ENCODE measurements at regions not wholly inside any gene's neighbourhood (a gene's known extent, or its start where the extent isn't known, plus 50 kb on each side); places are given as distances from the start of the nearest gene placed in this dataset.

- no peak overlapping the region for H3K27ac ChIP-seq
- H3K4me1 ChIP-seq: no peaks in the 10 kb centered on the region
- no peaks in the 10 kb centered on the region for H3K36me3 ChIP-seq
- TF ChIP-seq CTCF (IDR thresholded peaks at IDR 0.05): no peak
- no peak for TF ChIP-seq POLR2A (IDR thresholded peaks at IDR 0.05)
- TF ChIP-seq EP300 (IDR thresholded peaks at IDR 0.05): no peak
- no peak for TF ChIP-seq POLR2AphosphoS5 (IDR thresholded peaks at IDR 0.05)
- peaks cover 0 to 39% (median 0%) of the 10 kb centered on the region in 3 donors for H3K9me3 ChIP-seq
- H3K4me3 ChIP-seq: no peak overlapping the region
- ATAC-seq: no peak
- no peaks in the 10 kb centered on the region for H3K27me3 ChIP-seq
- 47 to 60% methylated on average over 1 to 5 of the region's 9 CpGs for WGBS, 2 donors (ENCODE audit: low coverage in 1 of 2)
Observed at GRCh38 chr2:167451496-167452289, 563.4 kb downstream of the XIRP2 start.

GRCh38 chr2:167450364-167450763, 562.1 kb downstream of the XIRP2 start:
- TF ChIP-seq CTCF (IDR thresholded peaks at IDR 0.05) (no peak), EP300 (IDR thresholded peaks at IDR 0.05) (no peak), POLR2AphosphoS5 (IDR thresholded peaks at IDR 0.05) (no peak), POLR2A (IDR thresholded peaks at IDR 0.05) (no peak)
- Histone ChIP-seq H3K36me3 (no peaks in the 10 kb centered on the region), H3K9me3 (peaks cover 0 to 52% (median 0%) of the 10 kb centered on the region in 3 donors), H3K4me1 (no peaks in the 10 kb centered on the region), H3K27ac (no peak overlapping the region), H3K4me3 (no peak overlapping the region), H3K27me3 (no peaks in the 10 kb centered on the region)
- ATAC-seq: no peak

GRCh38 chr2:167440382-167440781, 552.1 kb downstream of the XIRP2 start:
- Histone ChIP-seq H3K27me3 (no peaks in the 10 kb centered on the region), H3K4me1 (no peaks in the 10 kb centered on the region), H3K9me3 (no peaks in the 10 kb centered on the region), H3K36me3 (no peaks in the 10 kb centered on the region), H3K4me3 (no peak overlapping the region), H3K27ac (no peak overlapping the region)
- no peak for ATAC-seq
- TF ChIP-seq POLR2AphosphoS5 (IDR thresholded peaks at IDR 0.05) (no peak), EP300 (IDR thresholded peaks at IDR 0.05) (no peak), CTCF (IDR thresholded peaks at IDR 0.05) (no peak), POLR2A (IDR thresholded peaks at IDR 0.05) (no peak)

- Histone ChIP-seq H3K9me3 (no peaks in the 10 kb centered on the region), H3K36me3 (no peaks in the 10 kb centered on the region), H3K4me1 (no peaks in the 10 kb centered on the region), H3K27me3 (no peaks in the 10 kb centered on the region), H3K4me3 (no peak overlapping the region), H3K27ac (no peak overlapping the region)
- no peak for ATAC-seq
- TF ChIP-seq POLR2A (IDR thresholded peaks at IDR 0.05): no peak
- TF ChIP-seq CTCF (IDR thresholded peaks at IDR 0.05): no peak
- no peak for TF ChIP-seq EP300 (IDR thresholded peaks at IDR 0.05)
- TF ChIP-seq POLR2AphosphoS5 (IDR thresholded peaks at IDR 0.05): no peak
- WGBS, 2 donors (ENCODE audit: low coverage in 1 of 2): 67 to 74% methylated on average over 2 of the region's 2 CpGs
Observed at GRCh38 chr2:167438206-167438605, 549.9 kb downstream of the XIRP2 start.

- 74 to 75% methylated on average over 2 of the region's 2 CpGs for WGBS, 2 donors (ENCODE audit: low coverage in 1 of 2)
- no peak for ATAC-seq
Observed at GRCh38 chr2:167431949-167432348, 543.7 kb downstream of the XIRP2 start.

More at GRCh38 chr2:167431949-167432348, 543.7 kb downstream of the XIRP2 start:
- Histone ChIP-seq H3K27me3 (no peaks in the 10 kb centered on the region), H3K27ac (no peak overlapping the region), H3K36me3 (no peaks in the 10 kb centered on the region), H3K9me3 (no peaks in the 10 kb centered on the region), H3K4me1 (no peaks in the 10 kb centered on the region), H3K4me3 (no peak overlapping the region)
- TF ChIP-seq POLR2AphosphoS5 (IDR thresholded peaks at IDR 0.05) (no peak), EP300 (IDR thresholded peaks at IDR 0.05) (no peak), POLR2A (IDR thresholded peaks at IDR 0.05) (no peak), CTCF (IDR thresholded peaks at IDR 0.05) (no peak)
